RKO (cell line): ENCODE measurements at regions not wholly inside any gene's neighbourhood (a gene's known extent, or its start where the extent isn't known, plus 50 kb on each side); places are given as distances from the start of the nearest gene placed in this dataset.

Experiments
- DNase-seq: peaks from one replicate; pipeline ENCODE4 v3.0.0-alpha.2; 2016; ENCODE audit warnings: low spot score

DNA sequence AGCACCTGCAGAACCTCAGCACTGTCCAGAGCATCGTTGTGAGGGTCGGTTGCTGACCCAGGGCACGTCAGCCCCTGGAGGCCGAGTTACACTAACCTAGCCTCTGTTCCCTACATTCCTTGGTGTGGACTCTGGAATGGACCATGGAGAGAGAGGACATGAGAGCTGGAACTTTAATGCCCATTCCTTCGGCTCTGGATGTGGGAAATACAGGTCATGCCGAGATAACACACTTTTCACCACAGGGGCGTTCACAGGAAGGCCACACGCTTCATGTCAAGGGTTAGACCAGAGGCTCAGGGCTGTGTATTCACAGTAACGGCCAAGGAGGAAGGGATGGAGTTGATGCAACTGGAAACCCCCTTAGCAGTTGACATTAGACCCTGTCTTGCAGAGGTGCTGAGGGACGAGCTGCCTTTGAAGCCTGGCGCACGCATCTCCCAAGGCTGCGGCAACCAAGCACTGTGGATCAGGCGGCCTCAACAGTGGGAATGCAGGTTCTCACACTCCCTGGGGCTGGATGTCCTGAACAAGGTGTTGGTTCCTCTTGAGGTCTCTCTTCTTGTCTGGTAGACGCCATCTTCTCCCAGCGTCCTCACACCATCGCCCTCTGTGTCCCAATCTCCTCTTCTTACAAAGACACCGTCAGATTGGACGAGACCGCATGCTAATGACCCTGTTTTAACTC lies 245.2 kb downstream of the KLF6 start:
- no peak for DNase-seq

DNA sequence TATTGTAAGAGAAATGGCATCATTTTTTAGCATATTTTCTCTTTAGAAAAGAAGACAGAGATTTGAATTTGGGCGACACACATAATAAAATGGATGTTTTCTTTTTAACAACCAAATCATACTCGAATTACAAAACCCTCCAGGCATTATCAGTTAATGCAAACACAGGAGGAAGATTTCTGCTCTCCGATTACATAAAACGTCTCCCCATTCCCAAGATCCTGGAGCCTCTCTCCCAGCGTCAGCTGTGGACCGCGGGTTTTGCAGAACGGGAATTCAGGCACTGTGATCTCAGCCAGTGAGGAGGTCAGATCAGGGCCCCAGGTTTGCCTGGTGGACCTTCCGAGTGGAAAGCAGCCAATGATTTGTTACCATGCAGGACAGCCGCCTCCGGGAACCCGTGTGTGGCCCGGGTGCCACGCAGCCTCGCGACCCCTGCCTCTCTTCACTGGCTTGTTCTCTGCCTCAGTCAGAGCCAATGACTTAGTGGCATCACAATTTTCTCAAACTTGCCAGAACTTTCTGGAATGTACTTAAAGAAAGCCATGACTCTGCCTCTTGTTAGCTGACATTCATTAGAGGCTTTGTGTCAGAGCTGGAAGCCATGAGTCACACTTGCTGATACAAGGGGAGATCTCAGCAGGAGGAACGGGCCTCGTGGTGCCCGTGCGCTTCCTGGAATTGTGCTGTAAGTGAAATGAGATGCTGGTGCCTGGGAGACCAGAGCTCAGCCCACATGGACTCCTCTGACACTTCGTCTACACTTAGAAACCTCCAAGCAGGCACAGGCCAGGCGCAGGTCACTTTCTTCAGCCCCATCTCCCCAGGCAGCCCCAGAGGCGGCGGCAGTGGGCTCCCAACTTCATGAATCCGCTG lies 246.1 kb downstream of the KLF6 start:
- DNase-seq = peak; percentile 44

DNA sequence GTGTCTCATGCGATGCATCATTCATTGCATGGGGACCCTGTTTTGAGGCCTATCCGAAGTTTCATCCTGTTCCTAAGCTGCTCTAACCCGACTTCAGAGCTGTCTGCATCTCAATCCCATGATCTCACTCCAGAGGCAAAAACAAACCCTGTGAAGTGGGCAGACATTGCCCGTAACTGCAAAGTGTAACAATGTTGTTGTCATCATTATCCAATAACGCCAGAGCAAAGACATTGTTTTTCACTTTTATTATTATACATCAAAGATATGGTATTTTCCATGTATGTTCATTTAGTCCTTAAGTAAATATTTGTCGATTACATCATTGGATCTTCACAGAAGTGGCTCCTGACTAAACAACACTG lies 246.7 kb downstream of the KLF6 start:
- no peak for DNase-seq

DNA sequence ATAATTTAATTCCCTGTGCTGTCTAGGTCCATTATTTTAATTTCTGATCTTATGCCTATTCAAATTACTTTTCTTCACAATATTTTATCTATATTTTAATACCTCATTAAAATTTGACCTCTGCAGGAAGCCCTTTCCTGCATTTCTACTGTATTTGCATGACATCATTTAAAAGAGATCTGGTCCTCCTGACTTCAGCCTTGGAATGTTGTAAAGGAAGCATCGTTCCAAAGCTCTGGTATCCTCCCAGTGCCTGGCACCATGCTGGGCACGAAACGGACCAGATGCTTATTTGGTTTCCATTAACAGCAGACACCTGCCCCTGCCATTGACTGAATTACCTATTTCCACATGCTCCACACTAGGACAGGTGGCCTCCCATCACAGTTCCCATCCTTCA lies 247.5 kb downstream of the KLF6 start:
- no peak for DNase-seq

DNA sequence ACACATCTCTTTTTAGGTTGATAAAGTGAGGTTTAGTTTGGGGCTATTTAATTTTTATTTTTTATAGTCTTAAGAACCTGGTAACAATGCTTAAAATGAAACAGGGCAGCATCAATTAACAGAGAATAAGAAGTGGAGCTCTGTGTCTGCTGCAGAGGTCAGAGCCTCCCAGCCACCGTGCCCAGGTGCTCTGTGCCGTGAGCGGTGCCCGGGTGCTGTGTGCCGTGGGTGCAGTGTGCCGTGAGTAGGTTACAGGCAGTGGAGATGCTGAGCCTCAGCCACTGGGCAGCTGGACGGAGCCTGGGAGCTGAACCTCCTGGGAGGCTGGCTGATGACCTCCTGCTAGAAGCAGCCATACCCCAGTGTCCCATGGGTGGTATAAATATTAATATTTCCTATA lies 250.0 kb downstream of the KLF6 start:
- no peak for DNase-seq

DNA sequence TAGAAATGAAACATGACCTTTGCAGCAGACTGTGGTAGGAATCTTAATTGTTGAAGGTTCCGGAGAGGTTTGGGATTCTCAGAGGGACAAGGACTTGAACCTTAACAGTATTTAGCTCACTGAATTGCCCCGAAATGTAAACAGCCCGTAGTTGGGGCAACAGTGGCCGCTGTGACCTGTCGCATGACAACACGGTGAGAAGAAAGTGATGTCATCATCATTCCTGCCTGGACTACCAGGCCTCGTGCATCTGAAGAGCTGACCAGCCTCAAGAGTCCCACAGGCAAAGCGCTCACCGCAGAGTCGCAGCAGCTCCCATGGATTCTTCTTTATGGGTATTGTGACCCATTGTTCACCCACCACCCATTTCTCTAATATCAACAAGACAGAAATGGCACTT lies 250.6 kb downstream of the KLF6 start:
- DNase-seq = no peak

DNA sequence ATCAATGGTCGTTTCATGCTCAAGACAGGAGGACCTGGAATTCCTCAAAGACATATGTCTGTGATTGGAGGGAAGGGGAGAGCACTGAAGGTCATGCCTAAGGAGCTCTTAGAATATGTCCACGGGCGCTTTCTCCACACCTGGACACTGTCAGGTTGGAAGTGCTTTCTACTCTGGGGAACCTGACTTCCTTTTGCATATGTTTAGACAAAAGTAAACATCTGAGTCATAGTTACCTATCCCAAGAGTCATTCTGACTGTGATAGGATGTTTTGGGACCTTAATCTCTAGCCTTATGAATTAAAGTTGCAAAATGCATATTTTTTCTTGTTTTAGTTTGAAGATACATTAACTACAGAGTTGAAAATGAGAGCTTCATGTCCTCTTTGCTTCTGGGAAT lies 251.7 kb downstream of the KLF6 start:
- DNase-seq = no peak

DNA sequence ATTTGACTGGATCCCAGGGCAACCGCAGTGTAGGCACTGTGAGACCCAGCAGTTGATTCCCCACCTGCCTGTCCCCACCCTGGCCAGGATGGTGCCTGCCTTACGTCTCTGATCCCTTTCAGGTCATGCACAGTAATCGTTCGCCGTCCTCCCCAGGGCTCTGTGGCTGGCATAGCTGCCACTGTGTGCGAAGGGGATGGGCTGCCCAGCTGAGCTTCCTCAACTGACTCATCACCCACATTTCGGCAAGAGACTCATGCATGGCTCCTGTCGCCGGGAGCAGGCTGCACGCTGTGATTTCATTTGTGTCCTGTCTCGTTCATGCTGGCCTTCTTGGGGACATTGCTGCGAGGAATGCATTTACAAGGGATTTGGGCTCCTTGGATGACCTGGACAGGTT lies 252.4 kb downstream of the KLF6 start:
- DNase-seq = no peak

DNA sequence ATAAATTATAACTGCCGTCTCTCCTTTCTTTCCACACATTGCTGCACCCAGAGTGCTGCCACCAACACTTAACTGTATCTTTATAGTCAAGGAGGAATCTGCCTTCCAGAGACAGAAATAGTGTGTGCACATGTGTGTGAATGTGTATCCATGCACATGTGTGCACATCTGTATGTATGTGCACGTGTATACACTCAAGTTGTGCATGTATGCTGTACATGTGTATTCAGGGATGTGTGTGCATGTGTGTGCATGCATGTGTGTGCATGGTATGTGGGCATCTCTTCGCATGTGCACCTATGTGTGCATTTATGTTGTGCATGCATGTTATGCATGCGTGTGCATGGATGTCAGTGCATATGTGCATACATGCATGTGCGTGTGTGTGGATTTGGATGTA lies 253.3 kb downstream of the KLF6 start:
- no peak for DNase-seq

DNA sequence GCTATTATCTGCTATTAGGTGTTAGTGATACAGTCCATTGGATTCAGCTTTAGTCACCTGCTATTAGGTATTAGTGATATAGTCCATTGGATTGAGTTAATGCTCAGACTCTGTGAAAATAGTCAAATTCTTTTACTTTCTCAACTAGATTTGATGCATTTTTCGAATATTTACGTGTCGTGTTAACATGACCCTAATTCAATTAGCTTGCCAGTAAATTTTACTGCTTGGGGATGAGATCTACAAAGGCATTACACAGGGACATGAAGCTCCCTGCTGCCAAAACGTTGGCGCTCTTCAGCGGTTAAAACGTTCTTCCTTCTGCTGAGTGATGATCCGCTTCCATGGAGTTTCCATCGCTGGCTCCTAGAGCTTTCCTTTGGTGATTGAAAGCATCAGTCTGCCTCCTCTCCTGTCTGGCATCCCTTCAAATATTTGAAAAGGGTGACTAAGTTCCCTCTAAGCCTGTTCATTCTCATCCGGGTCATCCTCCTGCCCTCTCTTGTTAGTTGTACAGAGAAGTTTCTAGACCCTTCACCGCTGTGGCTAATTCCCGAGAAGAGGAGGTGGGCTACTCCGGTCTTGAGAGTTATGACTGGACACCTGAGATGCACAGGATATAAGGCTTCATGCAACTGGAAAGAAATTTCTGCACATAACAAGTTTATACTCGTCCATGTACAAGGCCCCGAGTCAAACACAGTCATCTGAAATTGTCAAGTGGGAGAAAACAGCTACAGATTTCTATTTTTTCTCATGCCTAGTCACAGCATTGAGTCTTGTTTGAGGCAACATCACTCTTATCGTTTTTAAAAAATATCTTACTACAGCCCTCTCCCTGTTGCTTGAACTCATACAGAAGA lies 254.0 kb downstream of the KLF6 start:
- no peak for DNase-seq

DNA sequence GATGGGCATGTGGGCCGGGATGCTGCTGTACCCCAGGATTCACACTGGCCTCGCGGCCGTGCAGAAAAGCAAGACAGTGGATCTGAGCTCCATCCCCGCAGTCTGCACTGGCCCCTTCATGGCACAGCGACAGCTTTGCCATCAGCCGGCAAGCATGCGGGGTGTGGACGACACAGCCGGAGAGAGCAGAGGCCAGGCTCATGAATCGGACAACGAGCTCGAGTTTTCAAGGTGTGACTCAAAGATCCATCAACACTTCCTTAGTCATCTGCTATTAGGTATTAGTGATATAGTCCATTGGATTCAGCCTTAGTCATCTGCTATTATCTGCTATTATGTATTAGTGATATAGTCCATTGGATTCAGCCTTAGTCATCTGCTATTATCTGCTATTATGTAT lies 254.7 kb downstream of the KLF6 start:
- DNase-seq = no peak

DNA sequence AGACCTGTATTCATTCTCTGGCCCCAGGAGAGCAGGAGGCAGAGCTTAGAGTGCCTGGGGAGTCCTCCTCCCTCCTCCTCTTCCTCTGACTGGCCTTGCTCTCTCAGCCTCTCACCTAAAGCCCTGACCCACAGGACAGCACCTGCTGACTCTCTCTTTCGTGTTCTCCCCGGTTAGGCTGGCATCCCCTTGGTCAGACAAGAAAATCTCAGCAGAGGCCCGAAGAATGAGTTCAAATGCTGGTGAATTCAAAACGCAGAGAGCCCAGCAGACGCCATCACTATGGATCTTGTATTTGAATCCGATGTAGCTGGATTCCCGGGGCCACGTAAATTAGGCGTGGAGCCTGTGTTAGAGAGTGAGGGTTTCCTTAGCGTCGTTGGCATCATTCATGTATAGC lies 255.3 kb downstream of the KLF6 start:
- DNase-seq = no peak

DNA sequence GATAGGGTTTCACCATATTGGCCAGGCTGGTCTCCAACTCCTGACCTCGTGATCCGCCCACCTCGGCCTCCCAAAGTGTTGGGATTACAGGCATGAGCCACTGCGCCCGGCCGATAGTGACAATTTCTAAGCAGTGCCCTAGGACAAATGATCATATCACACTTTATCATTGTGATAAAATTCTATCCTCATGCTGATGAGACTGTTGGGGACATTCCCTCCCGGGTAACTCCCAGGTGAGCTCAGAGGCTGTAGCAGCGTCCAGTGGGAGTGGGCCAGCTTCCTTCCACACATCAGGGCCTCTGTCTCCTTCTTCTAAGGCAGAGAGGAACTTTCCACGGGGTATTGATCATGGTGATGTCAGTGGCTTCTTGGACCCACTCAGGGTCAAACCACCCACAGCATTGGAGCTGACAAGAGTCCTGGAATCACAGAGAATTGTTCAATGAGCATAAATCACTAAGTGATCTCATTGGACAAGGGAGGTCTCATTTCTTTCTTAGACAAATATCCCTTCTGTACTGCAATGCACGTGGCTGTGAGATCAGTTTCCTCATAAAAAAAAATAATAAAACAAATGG lies 256.1 kb downstream of the KLF6 start:
- no peak for DNase-seq

DNA sequence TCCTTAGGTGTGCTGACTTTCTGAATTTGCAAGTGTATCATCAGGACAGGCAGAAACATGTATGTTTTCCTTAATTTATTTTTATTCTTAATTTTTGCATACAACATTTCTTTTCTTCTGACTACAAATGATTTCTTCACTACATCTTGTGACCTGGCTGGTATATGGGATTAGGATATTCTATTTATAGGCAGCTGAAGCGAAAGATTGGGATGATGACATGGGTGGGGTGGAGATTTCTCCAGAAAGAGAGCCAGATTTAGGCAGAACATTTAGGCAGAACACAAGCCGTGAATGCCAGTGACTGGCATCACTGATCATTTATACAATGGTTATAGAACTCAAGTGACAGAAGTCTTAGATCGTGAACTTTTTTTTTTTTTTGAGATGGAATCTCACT lies 256.7 kb downstream of the KLF6 start:
- no peak for DNase-seq

DNA sequence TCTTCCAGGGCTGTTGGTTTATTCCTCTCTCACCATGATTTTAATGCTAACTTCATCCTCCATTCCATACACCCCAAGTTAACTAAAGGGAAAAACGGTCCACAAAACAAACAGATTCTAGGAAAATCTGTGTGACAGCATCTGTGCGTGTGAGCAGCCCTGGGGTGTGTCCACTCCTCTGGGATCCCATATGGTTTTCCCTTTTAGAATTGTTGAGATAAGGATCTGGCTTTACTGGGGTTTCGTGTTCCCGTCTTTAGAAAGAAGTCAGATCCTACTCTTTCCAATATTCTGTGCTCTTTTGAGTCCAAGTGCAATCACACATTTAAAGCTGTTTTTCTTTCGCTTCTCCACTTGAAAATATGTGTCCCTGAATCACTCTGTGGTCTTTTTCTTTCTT lies 257.1 kb downstream of the KLF6 start:
- no peak for DNase-seq

DNA sequence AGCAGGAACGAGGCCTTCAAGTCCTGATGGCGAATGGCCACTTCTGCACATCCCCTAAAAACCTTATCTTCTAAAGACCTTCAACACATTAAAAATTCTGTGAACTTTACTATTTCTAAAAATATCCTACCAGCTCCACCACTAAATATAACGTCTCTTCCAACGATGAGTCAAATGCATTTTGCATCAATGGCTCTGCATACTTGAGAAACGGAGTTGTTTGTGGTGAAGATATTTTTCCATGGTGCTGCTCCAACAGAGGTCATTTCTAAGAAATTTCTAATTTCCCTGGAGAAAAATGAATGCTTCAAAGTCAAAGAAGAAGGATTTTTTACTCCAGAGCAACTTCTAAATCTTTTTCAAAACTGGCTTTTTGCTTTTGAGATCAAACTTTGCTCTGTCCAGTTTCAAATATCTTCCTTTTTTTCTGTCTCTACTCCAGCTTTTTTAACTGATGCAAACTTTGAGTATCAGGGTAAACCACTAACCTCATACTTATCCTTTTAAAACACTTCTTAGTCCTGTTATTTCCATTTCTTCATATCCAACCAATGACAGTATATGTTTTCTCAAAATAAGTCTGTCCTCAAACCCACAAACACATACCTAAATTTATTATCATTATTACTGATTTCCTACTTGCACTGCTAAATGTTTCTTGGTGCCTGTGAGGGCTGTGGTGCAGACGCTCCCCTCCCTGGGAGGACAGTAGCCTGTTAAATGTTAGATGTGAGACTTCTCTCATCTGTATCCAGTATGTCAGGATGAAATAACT lies 258.1 kb downstream of the KLF6 start:
- DNase-seq = no peak

DNA sequence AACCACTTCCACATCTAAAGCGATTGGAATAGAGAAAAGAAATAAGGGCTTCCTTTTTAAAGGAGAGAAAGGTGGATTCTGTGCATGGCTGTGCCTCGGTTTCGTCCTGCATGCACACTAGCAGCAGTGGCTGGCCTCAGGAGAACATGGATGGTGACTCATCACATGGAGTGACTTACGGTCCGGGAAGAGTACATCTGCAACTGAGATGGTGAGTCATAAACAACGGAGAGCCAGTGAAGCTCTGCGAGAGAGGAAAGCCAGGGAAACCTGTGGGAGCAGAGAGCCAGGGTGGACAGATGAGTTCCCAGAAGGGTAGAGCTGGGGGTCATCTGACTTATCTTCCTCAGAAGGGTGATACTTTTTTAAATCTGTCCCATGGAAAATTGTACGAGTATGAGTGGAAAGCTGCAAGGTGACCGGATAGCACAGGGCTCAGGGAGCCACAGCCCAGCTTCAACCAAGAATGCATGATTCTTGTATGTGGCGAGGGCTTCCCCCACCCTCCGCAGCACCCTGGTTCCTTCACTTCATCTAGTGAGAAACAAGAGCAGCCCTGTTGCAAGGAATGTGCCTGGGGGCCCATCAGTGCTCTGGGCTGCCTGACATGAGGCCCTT lies 259.1 kb downstream of the KLF6 start:
- DNase-seq = peak; percentile 89

DNA sequence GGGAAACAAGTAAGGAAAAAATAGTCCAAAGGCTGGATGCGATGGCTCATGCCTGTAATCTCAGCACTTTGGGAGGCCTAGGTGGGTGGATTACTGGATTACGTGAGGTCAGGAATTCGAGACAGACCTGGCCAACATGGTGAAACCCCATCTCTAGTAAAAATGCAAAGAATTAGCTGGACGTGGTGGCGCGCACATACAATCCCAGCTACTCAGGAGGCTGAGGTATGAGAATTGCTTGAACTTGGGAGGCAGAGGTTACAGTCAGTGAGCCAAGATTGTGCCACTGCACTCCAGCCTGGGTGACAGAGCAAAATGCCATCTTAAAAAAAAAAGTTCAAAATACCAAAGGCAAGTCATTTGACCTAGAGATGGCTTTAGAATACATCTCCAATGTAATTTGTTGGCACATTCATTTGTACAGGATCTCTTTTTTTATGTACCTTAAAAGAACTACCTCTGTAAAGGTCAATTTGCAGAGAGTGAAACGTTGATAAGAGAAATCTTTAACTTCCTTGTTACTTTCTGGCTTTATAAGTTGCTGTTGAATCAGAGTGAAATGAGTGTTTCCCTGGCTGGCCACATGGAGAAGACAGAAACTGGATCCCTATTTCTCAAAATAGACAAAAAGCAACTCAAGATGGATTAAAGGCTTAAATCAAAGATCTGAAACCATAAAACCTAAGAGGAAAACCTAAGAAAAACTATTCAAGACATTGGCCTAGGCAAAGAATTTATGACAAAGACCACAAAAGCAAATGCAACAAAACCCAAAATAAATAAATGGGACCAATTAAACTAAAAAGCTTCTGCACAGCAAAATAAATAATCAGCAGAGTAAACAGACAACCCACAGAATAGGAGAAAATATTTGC lies 260.7 kb downstream of the KLF6 start:
- DNase-seq = no peak

DNA sequence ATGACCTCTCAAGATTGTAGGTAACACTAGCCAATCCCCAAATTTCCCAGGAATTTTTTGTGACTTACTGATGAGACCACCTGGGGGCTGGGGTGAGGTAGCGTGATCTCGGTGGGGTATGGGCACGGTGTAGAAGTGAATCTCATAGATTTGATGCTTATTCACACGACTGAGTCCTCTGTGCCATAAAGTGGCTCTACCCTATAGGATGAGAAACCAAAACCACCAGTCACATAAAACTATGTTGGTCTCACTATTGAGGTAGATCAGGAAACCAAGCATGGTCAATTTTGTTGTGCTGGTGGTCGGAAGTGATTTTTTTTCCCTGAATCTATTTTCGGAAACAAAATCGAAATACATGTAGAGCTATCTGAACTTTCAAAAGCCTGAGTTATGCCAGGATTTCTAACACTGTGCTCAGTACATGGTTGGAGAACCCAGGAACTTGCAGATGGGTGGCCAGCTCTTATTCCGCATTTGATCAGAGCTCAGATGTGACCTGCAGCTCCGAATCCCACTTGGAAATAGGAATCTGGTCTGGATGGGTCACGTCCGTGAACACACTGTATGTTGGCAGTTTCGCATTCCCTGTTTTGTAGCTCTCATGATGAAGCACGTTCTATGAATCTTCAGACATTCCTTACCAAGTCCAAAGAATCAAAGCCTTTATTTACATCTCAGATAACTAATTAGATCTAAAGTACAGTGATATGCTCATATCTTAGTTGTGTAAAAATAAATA lies 261.5 kb downstream of the KLF6 start:
- no peak for DNase-seq

DNA sequence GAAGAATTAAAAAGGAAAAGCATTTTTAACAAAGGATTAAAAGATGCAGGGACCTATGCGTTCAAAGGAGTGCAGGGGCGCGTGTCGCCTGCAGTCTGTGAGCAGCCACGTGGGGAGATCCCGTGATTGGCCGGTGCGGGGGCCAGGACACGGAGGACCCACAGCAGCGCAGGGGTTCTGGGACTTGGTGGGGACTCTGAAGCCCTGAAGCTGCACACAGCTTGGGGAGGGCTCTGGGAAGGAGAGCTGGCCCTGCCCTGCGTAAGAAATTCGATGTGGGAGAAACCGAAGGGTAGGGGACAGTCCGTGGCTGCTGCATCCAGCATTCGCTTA lies 268.1 kb downstream of the KLF6 start:
- DNase-seq = no peak
